Astrocyte of the spinal cord (primary cell): ENCODE measurements at regions not wholly inside any gene's neighbourhood (a gene's known extent, or its start where the extent isn't known, plus 50 kb on each side); places are given as distances from the start of the nearest gene placed in this dataset.

Experiments
- DNase-seq: peaks from one replicate; pipeline ENCODE4 v3.0.0; 2011; ENCODE audit warnings: low read depth, low spot score
- H3K4me3 ChIP-seq: 2 replicates; pipeline ENCODE4 v1.5.1; 2011; ENCODE audit warnings: low read depth, mild to moderate bottlenecking, low read length, moderate library complexity
- CTCF ChIP-seq: IDR thresholded peaks from 2 replicates; pipeline ENCODE4 v1.5.1; 2012; ENCODE audit warnings: low read depth, mild to moderate bottlenecking, low read length, inconsistent platforms
- in situ Hi-C: cut with HindIII; loops from 2 replicates; pipeline ENCODE4 v1.10.0; 2017; ENCODE audit warnings: low sequenced_read_pairs

DNA sequence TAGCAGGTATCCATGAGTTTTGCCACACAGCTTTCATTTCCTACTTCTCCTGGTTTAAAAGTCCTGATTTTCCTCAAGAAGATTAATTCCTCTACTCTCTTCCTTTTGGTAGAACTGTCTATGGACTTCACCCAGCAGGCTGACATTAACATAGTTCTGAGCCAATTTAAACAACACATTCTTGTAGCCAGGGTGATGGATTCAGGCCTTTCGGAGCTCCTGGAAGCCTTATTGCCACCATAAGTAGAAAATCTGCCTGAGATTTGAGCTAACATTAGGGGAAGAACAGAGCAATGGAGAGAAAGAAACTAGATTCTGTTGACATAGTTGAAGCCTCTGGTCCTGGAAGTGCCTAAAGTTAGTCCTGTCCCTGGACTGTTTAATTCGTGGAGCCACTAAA lies 449.8 kb downstream of the TAFA4 start:
- H3K4me3 ChIP-seq: no peak overlapping the region
- no peak for TF ChIP-seq CTCF
- in situ Hi-C loops: no loop called here
- DNase-seq: no peak

DNA sequence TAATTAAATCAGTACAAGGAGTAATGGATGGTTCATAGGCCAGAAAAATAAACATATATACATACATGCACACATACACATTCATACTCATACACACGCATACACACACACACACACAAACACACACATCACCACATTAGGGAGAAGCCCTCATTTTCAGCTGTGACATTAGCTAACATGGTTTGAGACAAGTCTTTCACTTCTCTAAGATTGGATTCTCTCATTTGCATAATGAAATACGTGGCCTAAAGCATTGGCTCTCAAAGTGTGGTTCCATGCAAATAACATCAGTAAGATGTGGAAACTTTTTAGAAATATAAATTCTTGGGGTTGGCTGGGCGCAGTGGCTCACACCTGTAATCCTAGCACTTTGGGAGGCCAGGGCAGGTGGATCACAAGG lies 452.6 kb downstream of the TAFA4 start:
- no peak overlapping the region for H3K4me3 ChIP-seq
- no peak for TF ChIP-seq CTCF
- in situ Hi-C loops: no loop called here
- no peak for DNase-seq

GRCh38 chr3:68468695-68469375 lies 463.5 kb downstream of the TAFA4 start:
- H3K4me3 ChIP-seq: no peak overlapping the region
- in situ Hi-C loops: no loop called here
- no peak for DNase-seq
- TF ChIP-seq CTCF: no peak

DNA sequence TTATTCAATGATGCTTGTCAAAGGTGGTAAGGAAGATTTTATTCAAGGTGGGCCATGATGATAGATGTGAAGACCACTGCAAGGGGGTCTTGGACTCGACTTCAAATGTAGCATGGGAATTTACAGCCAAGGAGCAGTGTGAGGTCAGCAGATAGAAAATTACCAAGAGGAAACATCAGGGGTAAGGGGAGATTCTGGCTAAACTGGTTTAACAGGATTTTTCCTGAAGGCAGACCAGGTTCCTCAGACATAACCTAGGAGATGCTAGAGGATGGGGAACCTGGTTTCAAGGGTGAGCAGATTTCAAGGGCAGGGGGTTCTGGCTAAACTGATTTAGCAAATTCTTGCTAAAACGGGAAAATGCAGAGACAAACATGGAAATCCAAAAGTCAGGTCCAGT lies 464.9 kb downstream of the TAFA4 start:
- in situ Hi-C loops: no loop called here
- H3K4me3 ChIP-seq: no peak overlapping the region
- TF ChIP-seq CTCF: no peak
- no peak for DNase-seq

GRCh38 chr3:68458581-68458980 lies 473.8 kb downstream of the TAFA4 start:
- in situ Hi-C loops: no loop called here
- TF ChIP-seq CTCF: no peak
- no peak for DNase-seq
- no peak overlapping the region for H3K4me3 ChIP-seq

- in situ Hi-C loops: no loop called here
- TF ChIP-seq CTCF: no peak
- no peak overlapping the region for H3K4me3 ChIP-seq
- no peak for DNase-seq
These were observed 483.6 kb downstream of the TAFA4 start for GRCh38 chr3:68448510-68449383.
